Astrocyte (in vitro differentiated cells and primary cell): ENCODE measurements at regions not wholly inside any gene's neighbourhood (a gene's known extent, or its start where the extent isn't known, plus 50 kb on each side); places are given as distances from the start of the nearest gene placed in this dataset.

Source experiments
- DNase-seq: peaks from one replicate; pipeline ENCODE4 v3.0.0-alpha.2; 2010; ENCODE audit warnings: low read depth
- FAIRE-seq: peaks from 2 replicates; lab custom pipeline; 2011; peaks lifted over from hg19 to GRCh38; lab: Jason Lieb, UNC
- H2AFZ ChIP-seq: 2 replicates; pipeline ENCODE4 v1.6.0; 2012; ENCODE audit warnings: low read depth, low read length, inconsistent platforms
- H3K27ac ChIP-seq: 2 replicates; pipeline ENCODE4 v1.5.1; 2011; ENCODE audit warnings: low read depth, low read length, inconsistent platforms
- H3K27me3 ChIP-seq: 2 replicates; pipeline ENCODE4 v1.6.0; 2011; ENCODE audit warnings: low read length, inconsistent platforms; ENCODE audit not compliant: insufficient read depth
- H3K36me3 ChIP-seq: 2 replicates; pipeline ENCODE4 v1.5.1; 2011; ENCODE audit warnings: low read length, inconsistent platforms; ENCODE audit not compliant: insufficient read depth
- H3K4me1 ChIP-seq: 2 replicates; pipeline ENCODE4 v1.5.1; 2011; ENCODE audit warnings: low read length, inconsistent platforms; ENCODE audit not compliant: insufficient read depth
- H3K4me2 ChIP-seq: 2 replicates; pipeline ENCODE4 v1.6.0; 2012; ENCODE audit warnings: low read length, inconsistent platforms
- H3K4me3 ChIP-seq: 2 replicates; pipeline ENCODE4 v1.5.1; 2011; ENCODE audit warnings: low read depth, mild to moderate bottlenecking, low read length, inconsistent platforms; ENCODE audit not compliant: insufficient read depth
- H3K79me2 ChIP-seq: 2 replicates; pipeline ENCODE4 v1.6.0; 2012; ENCODE audit warnings: mild to moderate bottlenecking, low read length, inconsistent platforms; ENCODE audit not compliant: insufficient read depth
- H3K9ac ChIP-seq: 2 replicates; pipeline ENCODE4 v1.6.0; 2012; ENCODE audit warnings: mild to moderate bottlenecking, low read length, inconsistent platforms
- H3K9me3 ChIP-seq: 2 replicates; pipeline ENCODE4 v1.5.1; 2012; ENCODE audit warnings: low read depth, mild to moderate bottlenecking, low read length, inconsistent platforms; ENCODE audit not compliant: insufficient read depth
- H4K20me1 ChIP-seq: 2 replicates; pipeline ENCODE4 v1.6.0; 2012; ENCODE audit warnings: low read length, inconsistent platforms; ENCODE audit not compliant: insufficient read depth
- H3K27ac Mint-ChIP-seq: one replicate; pipeline ENCODE4 v1.8.0; 2021; ENCODE audit warnings: mild to moderate bottlenecking, mixed read lengths; ENCODE audit not compliant: unreplicated experiment
- H3K27me3 Mint-ChIP-seq: one replicate; pipeline ENCODE4 v1.8.0; 2021; ENCODE audit warnings: low read depth, mixed read lengths; ENCODE audit not compliant: unreplicated experiment
- H3K36me3 Mint-ChIP-seq: one replicate; pipeline ENCODE4 v1.8.0; 2021; ENCODE audit warnings: low read depth, mixed read lengths; ENCODE audit not compliant: unreplicated experiment
- H3K4me1 Mint-ChIP-seq: one replicate; pipeline ENCODE4 v1.8.0; 2021; ENCODE audit warnings: low read depth, mixed read lengths; ENCODE audit not compliant: unreplicated experiment
- H3K4me3 Mint-ChIP-seq: one replicate; pipeline ENCODE4 v1.8.0; 2021; ENCODE audit warnings: mild to moderate bottlenecking, moderate library complexity, mixed read lengths; ENCODE audit not compliant: unreplicated experiment
- H3K9me3 Mint-ChIP-seq: one replicate; pipeline ENCODE4 v1.8.0; 2021; ENCODE audit warnings: mild to moderate bottlenecking, mixed read lengths; ENCODE audit not compliant: unreplicated experiment
- CTCF ChIP-seq: IDR thresholded peaks from 2 replicates; pipeline ENCODE4 v1.5.1; 2011; ENCODE audit warnings: low read depth, mild to moderate bottlenecking, inconsistent platforms, low read length, moderate library complexity; ENCODE audit not compliant: insufficient read depth
- EZH2 ChIP-seq: IDR thresholded peaks from 2 replicates; pipeline ENCODE4 v1.6.1; 2012; ENCODE audit warnings: mild to moderate bottlenecking, low read length, inconsistent platforms; ENCODE audit not compliant: insufficient read depth

GRCh38 chr6:135566311-135567068, 69.0 kb upstream of the AHI1 start:
- H3K27me3 ChIP-seq = no peaks in the 10 kb centered on the region
- peaks cover 12% of the 10 kb centered on the region for H3K4me1 ChIP-seq
- DNase-seq (no peak), FAIRE-seq (no peak)
- H3K4me3 ChIP-seq = no peak overlapping the region
- no peaks in the 10 kb centered on the region for H3K27me3 Mint-ChIP-seq
- H3K79me2 ChIP-seq = no peaks in the 10 kb centered on the region
- no peak overlapping the region for H3K27ac Mint-ChIP-seq
- no peaks in the 10 kb centered on the region for H3K9me3 ChIP-seq
- no peaks in the 10 kb centered on the region for H3K4me1 Mint-ChIP-seq
- no peak overlapping the region for H3K9ac ChIP-seq
- no peaks in the 10 kb centered on the region for H3K36me3 ChIP-seq
- no peaks in the 10 kb centered on the region for H3K9me3 Mint-ChIP-seq
- H2AFZ ChIP-seq = no peak overlapping the region
- peaks cover 2% of the 10 kb centered on the region for H3K36me3 Mint-ChIP-seq
- H3K4me2 ChIP-seq = no peak overlapping the region
- H3K4me3 Mint-ChIP-seq = no peak overlapping the region
- TF ChIP-seq EZH2 = no peak
- TF ChIP-seq CTCF = no peak
- no peak overlapping the region for H3K27ac ChIP-seq
- H4K20me1 ChIP-seq = no peaks in the 10 kb centered on the region

GRCh38 chr6:135567375-135568083, 70.0 kb upstream of the AHI1 start:
- no peak overlapping the region for H3K27ac Mint-ChIP-seq
- H3K27me3 Mint-ChIP-seq = no peaks in the 10 kb centered on the region
- H3K4me3 Mint-ChIP-seq = no peak overlapping the region
- no peak overlapping the region for H3K9ac ChIP-seq
- H3K4me2 ChIP-seq = peak overlapping the region; percentile 32
- no peaks in the 10 kb centered on the region for H3K9me3 Mint-ChIP-seq
- no peak overlapping the region for H3K27ac ChIP-seq
- H3K36me3 Mint-ChIP-seq = peaks cover 2% of the 10 kb centered on the region
- no peak overlapping the region for H2AFZ ChIP-seq
- H3K4me1 Mint-ChIP-seq = peaks cover 4% of the 10 kb centered on the region
- FAIRE-seq = no peak
- no peak for DNase-seq
- peaks cover 18% of the 10 kb centered on the region for H3K4me1 ChIP-seq
- no peaks in the 10 kb centered on the region for H4K20me1 ChIP-seq
- H3K9me3 ChIP-seq = no peaks in the 10 kb centered on the region
- no peaks in the 10 kb centered on the region for H3K36me3 ChIP-seq
- H3K4me3 ChIP-seq = no peak overlapping the region
- no peaks in the 10 kb centered on the region for H3K27me3 ChIP-seq
- H3K79me2 ChIP-seq = no peaks in the 10 kb centered on the region
- no peak for TF ChIP-seq EZH2
- no peak for TF ChIP-seq CTCF
